Peyer's patch (tissue), 4 donors: ENCODE measurements at regions not wholly inside any gene's neighbourhood (a gene's known extent, or its start where the extent isn't known, plus 50 kb on each side); places are given as distances from the start of the nearest gene placed in this dataset.

Source experiments
- POLR2A ChIP-seq, 2 donors: fragments of 450-650 bp; IDR thresholded peaks; one replicate each; pipeline ENCODE4 v1.5.1; 2017; ENCODE audit warnings: antibody characterized with exemption in 2 of 2, mild to moderate bottlenecking in 2 of 2, moderate library complexity in 2 of 2
- TF ChIP-seq, protein P1 (sequence below), 6 experiments: fragments of 450-650 bp in 4 of 6; fragments of 200-600 bp in 2 of 6; sonication (generic) in 1 of 6; IDR thresholded peaks; one replicate each; pipeline ENCODE4 v1.5.1; 2017 to 2019; ENCODE audit warnings: antibody characterized with exemption in 6 of 6, mild to moderate bottlenecking in 3 of 6, moderate library complexity in 1 of 6

DNA sequence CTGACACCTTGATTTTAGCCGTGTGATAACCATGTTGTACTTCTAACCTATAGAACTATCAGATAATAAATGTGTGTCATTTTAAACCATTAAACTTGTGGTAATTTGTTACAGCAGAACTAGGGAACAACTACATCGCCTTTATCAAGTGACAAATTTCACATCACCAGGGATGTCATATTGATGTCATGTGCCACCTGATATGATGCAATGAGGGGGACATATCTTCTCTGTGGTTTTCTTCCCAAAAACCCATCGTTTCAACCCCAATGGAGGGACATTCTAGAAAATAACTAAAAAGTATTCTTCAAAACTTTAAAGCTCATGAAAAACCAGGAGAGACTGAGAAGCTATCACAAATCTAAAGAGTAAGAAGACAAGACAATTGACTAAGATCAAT, 212.2 kb downstream of the ETV1 start:
- no peak for TF ChIP-seq POLR2A (IDR thresholded peaks at IDR 0.05)
- TF ChIP-seq, protein P1, sequence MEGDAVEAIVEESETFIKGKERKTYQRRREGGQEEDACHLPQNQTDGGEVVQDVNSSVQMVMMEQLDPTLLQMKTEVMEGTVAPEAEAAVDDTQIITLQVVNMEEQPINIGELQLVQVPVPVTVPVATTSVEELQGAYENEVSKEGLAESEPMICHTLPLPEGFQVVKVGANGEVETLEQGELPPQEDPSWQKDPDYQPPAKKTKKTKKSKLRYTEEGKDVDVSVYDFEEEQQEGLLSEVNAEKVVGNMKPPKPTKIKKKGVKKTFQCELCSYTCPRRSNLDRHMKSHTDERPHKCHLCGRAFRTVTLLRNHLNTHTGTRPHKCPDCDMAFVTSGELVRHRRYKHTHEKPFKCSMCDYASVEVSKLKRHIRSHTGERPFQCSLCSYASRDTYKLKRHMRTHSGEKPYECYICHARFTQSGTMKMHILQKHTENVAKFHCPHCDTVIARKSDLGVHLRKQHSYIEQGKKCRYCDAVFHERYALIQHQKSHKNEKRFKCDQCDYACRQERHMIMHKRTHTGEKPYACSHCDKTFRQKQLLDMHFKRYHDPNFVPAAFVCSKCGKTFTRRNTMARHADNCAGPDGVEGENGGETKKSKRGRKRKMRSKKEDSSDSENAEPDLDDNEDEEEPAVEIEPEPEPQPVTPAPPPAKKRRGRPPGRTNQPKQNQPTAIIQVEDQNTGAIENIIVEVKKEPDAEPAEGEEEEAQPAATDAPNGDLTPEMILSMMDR (IDR thresholded peaks at IDR 0.05) = no peak
